K562 (cell line): ENCODE measurements at regions not wholly inside any gene's neighbourhood (a gene's known extent, or its start where the extent isn't known, plus 50 kb on each side); places are given as distances from the start of the nearest gene placed in this dataset.

ENCODE experiments used
- ATAC-seq: fragments of 200-7000 bp; cut with Tn5 transposase; 3 replicates; pipeline ENCODE4 v1.9.1; 2020; ENCODE audit warnings: moderate library complexity
- BruUV-seq: library from RNA; stranded (reverse); fragments of 400-500 nt; replicated peaks from 2 replicates; lab custom pipeline; 2021; lab: Mats Ljungman, UMichigan
- CTCF ChIA-PET: fragments of 300-600 bp; formaldehyde crosslinking; extraction: SDS; loops from one replicate; lab custom pipeline; 2021; ENCODE audit warnings: low intra/inter-chr PET ratio; lab: Yijun Ruan, JAX
- POLR2A ChIA-PET: fragments of 300-600, 350-650 bp; sonication (Branson Sonifier 250); formaldehyde crosslinking; extraction: SDS; loops from one replicate; lab custom pipeline; 2021; ENCODE audit warnings: antibody characterized with exemption, inconsistent platforms; lab: Yijun Ruan, JAX
- DNase-seq, 4 experiments: peaks; one replicate each; pipeline versions ENCODE4 v3.0.0 to v3.0.0-alpha.2; 2011 to 2018; ENCODE audit warnings: low spot score in 3 of 4, mixed read lengths in 3 of 4; ENCODE audit errors: extremely low read depth in 1 of 4
- FAIRE-seq: peaks from 2 replicates; lab custom pipeline; 2011; peaks lifted over from hg19 to GRCh38; lab: Jason Lieb, UNC
- H2AFZ ChIP-seq: 2 replicates; pipeline ENCODE4 v1.6.0; 2011; ENCODE audit warnings: low read depth, low read length, control low read depth, inconsistent platforms
- H3K27ac ChIP-seq: fragments of 200-600 bp; 3 replicates; pipeline ENCODE4 v1.8.0; 2011; ENCODE audit warnings: low read depth, mild to moderate bottlenecking, control low read depth, inconsistent platforms, low read length, moderate library complexity, mixed read lengths; ENCODE audit errors: extremely low read depth
- H3K27me3 ChIP-seq, 2 experiments: fragments of 300-600 bp in 1 of 2; 2 replicates in 1 of 2; 3 replicates in 1 of 2; pipeline versions ENCODE4 v1.6.0 to v1.8.0; 2011; ENCODE audit warnings: inconsistent platforms in 2 of 2, low read length in 2 of 2, mild to moderate bottlenecking in 1 of 2, mixed read lengths in 1 of 2, moderate library complexity in 1 of 2; ENCODE audit not compliant: control insufficient read depth in 2 of 2, insufficient read depth in 2 of 2
- H3K36me3 ChIP-seq: fragments of 300-600 bp; 3 replicates; pipeline ENCODE4 v1.8.0; 2011; ENCODE audit warnings: mild to moderate bottlenecking, low read length, inconsistent platforms; ENCODE audit not compliant: control insufficient read depth, insufficient read depth
- H3K4me1 ChIP-seq, 2 experiments: fragments of 200-600 bp in 1 of 2; replicated peaks in 1 of 2; 2 replicates in 1 of 2; 3 replicates in 1 of 2; pipeline versions ENCODE4 v1.5.1 to v1.8.0; 2011; ENCODE audit warnings: inconsistent platforms in 2 of 2, low read length in 2 of 2, mild to moderate bottlenecking in 1 of 2, mixed read lengths in 1 of 2, moderate library complexity in 1 of 2; ENCODE audit not compliant: control insufficient read depth in 2 of 2, insufficient read depth in 2 of 2
- H3K4me2 ChIP-seq: 2 replicates; pipeline ENCODE4 v1.6.1; 2011; ENCODE audit warnings: low read length, control low read depth, inconsistent platforms, mixed read lengths; ENCODE audit not compliant: insufficient read depth
- H3K4me3 ChIP-seq: fragments of 200-600 bp; sonication (generic), shearing (Covaris generic); 2 replicates; pipeline ENCODE4 v1.5.1; 2016; ENCODE audit warnings: control low read depth, inconsistent platforms
- H3K79me2 ChIP-seq: fragments of 200-600 bp; 3 replicates; pipeline ENCODE4 v1.8.0; 2011; ENCODE audit warnings: low read length, inconsistent platforms; ENCODE audit not compliant: control insufficient read depth, insufficient read depth
- H3K9ac ChIP-seq, 2 experiments: 2 replicates each; pipeline versions ENCODE4 v1.6.0 to v1.6.1; 2011; ENCODE audit warnings: low read depth in 2 of 2, low read length in 2 of 2, control low read depth in 1 of 2, inconsistent platforms in 1 of 2, mild to moderate bottlenecking in 1 of 2, mixed read lengths in 1 of 2; ENCODE audit not compliant: insufficient read depth in 1 of 2
- H3K9me1 ChIP-seq: one replicate; pipeline ENCODE4 v1.6.0; 2011; ENCODE audit warnings: inconsistent platforms, mild to moderate bottlenecking, low read length, moderate library complexity; ENCODE audit not compliant: control insufficient read depth, insufficient read depth
- H3K9me3 ChIP-seq: replicated peaks from 2 replicates; pipeline ENCODE4 v1.5.1; 2011; ENCODE audit warnings: low read depth, low read length, inconsistent platforms; ENCODE audit not compliant: control insufficient read depth, insufficient read depth
- H4K20me1 ChIP-seq: replicated peaks from 2 replicates; pipeline ENCODE4 v1.6.1; 2011; ENCODE audit warnings: low read length, inconsistent platforms, mixed read lengths; ENCODE audit not compliant: control insufficient read depth, insufficient read depth
- ETV1 ChIP-seq: fragments of 450-650 bp; conservative IDR thresholded peaks from 2 replicates; pipeline ENCODE4 v1.6.1; 2016; ENCODE audit warnings: missing genetic modification characterization, control low read depth, low read depth, missing compliant biosample characterization
- FOXA3 ChIP-seq, 2 experiments: fragments of 450-650 bp in 1 of 2; sonication (generic) in 1 of 2; formaldehyde crosslinking; IDR thresholded peaks in 1 of 2; conservative IDR thresholded peaks in 1 of 2; 2 replicates each; pipeline versions ENCODE4 v1.4.0 to v1.8.0; 2020 to 2022; ENCODE audit warnings: mild to moderate bottlenecking in 2 of 2, missing genetic modification reagents in 1 of 2
- GMEB1 ChIP-seq: fragments of 250-450 bp; sonication (Bioruptor Pico); IDR thresholded peaks from 2 replicates; pipeline ENCODE4 v1.4.0; 2020; ENCODE audit warnings: mild to moderate bottlenecking
- IRF1 ChIP-seq: sonication (generic); formaldehyde crosslinking; IDR thresholded peaks from 2 replicates; pipeline ENCODE4 v1.8.0; 2022; ENCODE audit warnings: missing genetic modification reagents, mild to moderate bottlenecking, borderline replicate concordance
- MCM2 ChIP-seq: fragments of 450-650 bp; IDR thresholded peaks from 2 replicates; pipeline ENCODE4 v1.6.1; 2017; ENCODE audit warnings: low read depth, mild to moderate bottlenecking
- PHB2 ChIP-seq: fragments of 450-650 bp; IDR thresholded peaks from 2 replicates; pipeline ENCODE4 v1.6.1; 2017; ENCODE audit warnings: low read depth
- POLR2G ChIP-seq: fragments of 200-400 bp; formaldehyde crosslinking; IDR thresholded peaks from 2 replicates; pipeline ENCODE4 v1.6.1; 2017; ENCODE audit warnings: low read depth, mild to moderate bottlenecking, antibody characterized with exemption, low read length, moderate library complexity
- RBM25 ChIP-seq: fragments of 200-400 bp; formaldehyde crosslinking; IDR thresholded peaks from 2 replicates; pipeline ENCODE4 v1.6.1; 2018; ENCODE audit warnings: low read length, low read depth, moderate library complexity; ENCODE audit not compliant: severe bottlenecking
- RBM39 ChIP-seq: fragments of 200-400 bp; formaldehyde crosslinking; optimal IDR thresholded peaks from 2 replicates; pipeline ENCODE3; 2018; ENCODE audit warnings: low read depth, low read length
- SOX6 ChIP-seq: fragments of 450-650 bp; IDR thresholded peaks from 2 replicates; pipeline ENCODE4 v1.6.1; 2014; ENCODE audit warnings: mild to moderate bottlenecking
- TCFL5 ChIP-seq: fragments of 250-450 bp; sonication (Bioruptor Pico); conservative IDR thresholded peaks from 2 replicates; pipeline ENCODE4 v1.6.1; 2021; ENCODE audit warnings: mild to moderate bottlenecking, moderate library complexity, matching md5 sums
- TEAD4 ChIP-seq, 2 experiments: sonication (generic) in 1 of 2; formaldehyde crosslinking in 1 of 2; IDR thresholded peaks; 2 replicates each; pipeline versions ENCODE4 v1.6.1 to v1.8.0; 2012 to 2022; ENCODE audit warnings: borderline replicate concordance in 1 of 2, inconsistent platforms in 1 of 2, low read length in 1 of 2, mild to moderate bottlenecking in 1 of 2, missing genetic modification reagents in 1 of 2
- ZBTB8A ChIP-seq: fragments of 450-650 bp; IDR thresholded peaks from 2 replicates; pipeline ENCODE4 v1.6.1; 2018; ENCODE audit warnings: mild to moderate bottlenecking, moderate library complexity; ENCODE audit not compliant: partially characterized antibody
- ZNF121 ChIP-seq: sonication (generic); formaldehyde crosslinking; conservative IDR thresholded peaks from 2 replicates; pipeline ENCODE4 v1.8.0; 2022; ENCODE audit warnings: missing genetic modification reagents
- ZNF431 ChIP-seq: sonication (generic); formaldehyde crosslinking; IDR thresholded peaks from 2 replicates; pipeline ENCODE4 v1.8.0; 2022; ENCODE audit warnings: mild to moderate bottlenecking, missing genetic modification reagents
- ZNF586 ChIP-seq: fragments of 450-650 bp; formaldehyde crosslinking; conservative IDR thresholded peaks from 2 replicates; pipeline ENCODE4 v1.4.0; 2020; ENCODE audit warnings: mild to moderate bottlenecking, moderate library complexity
- ZNF668 ChIP-seq: fragments of 250-450 bp; sonication (Bioruptor Pico); IDR thresholded peaks from 2 replicates; pipeline ENCODE4 v1.8.0; 2022; ENCODE audit warnings: mild to moderate bottlenecking, inconsistent platforms
- WGBS: fragments of 100-300 bp; shearing (Covaris generic); methylation state at CpG from one replicate; pipeline ENCODE4 v1.1.6; 2016; ENCODE audit warnings: low coverage, mixed read lengths; ENCODE audit not compliant: insufficient coverage; ENCODE audit errors: missing lambda C conversion rate; 5-methylcytosine and 5-hydroxymethylcytosine counted together
- in situ Hi-C: fragments of 300-500 bp; cut with MboI; formaldehyde crosslinking; loops from 4 replicates; pipeline ENCODE4 v1.15.0; 2018; ENCODE audit warnings: inconsistent platforms, mixed read lengths
- intact Hi-C: fragments of 100-400 bp; cut with micrococcal nuclease; formaldehyde crosslinking; loops from 2 replicates; pipeline ENCODE4 v1.14.2; 2022
- TF ChIP-seq, protein P1 (sequence below): fragments of 250-450 bp; sonication (Bioruptor Pico); IDR thresholded peaks from 2 replicates; pipeline ENCODE4 v1.5.0; 2021

GRCh38 chr19:28578208-28578607 lies 634.7 kb downstream of the UQCRFS1 start:
- no TSS peak for BruUV-seq
- Histone ChIP-seq H3K9me3 (no peaks in the 10 kb centered on the region), H3K79me2 (no peaks in the 10 kb centered on the region), H3K27ac (no peak overlapping the region), H2AFZ (no peak overlapping the region), H3K9ac (no peak overlapping the region), H3K4me2 (no peak overlapping the region), H3K4me3 (no peak overlapping the region), H4K20me1 (no peaks in the 10 kb centered on the region), H3K4me1 (peaks cover 9 to 31% of the 10 kb centered on the region in 2 experiments; a peak in 4 of 5 replicates), H3K36me3 (no peaks in the 10 kb centered on the region), H3K9me1 (no peaks in the 10 kb centered on the region), H3K27me3 (no peaks in the 10 kb centered on the region)
- CTCF ChIA-PET = no interaction called here
- POLR2A ChIA-PET = interaction anchor here (0.7 to 2.3 kb wide), 2 partner anchors 8 to 10 kb away, joined by 3 to 7 read pairs; no protein-coding TSS in a partner anchor
- ATAC-seq (no peak), FAIRE-seq (no peak), DNase-seq (no peak)
- WGBS = 48% methylated on average over 7 of the region's 8 CpGs
- in situ Hi-C loops (no loop called here), intact Hi-C loops (no loop called here)
- no peak for TF ChIP-seq ETV1 (tag)
- TF ChIP-seq ZNF431 (CRISPR knock-in tag) = no peak
- TF ChIP-seq ZNF668 = no peak
- TF ChIP-seq TEAD4 (IDR thresholded peaks at IDR 0.05; ENCODE audit: low read length) = no peak
- TF ChIP-seq TEAD4 (CRISPR knock-in tag; IDR thresholded peaks at IDR 0.05; ENCODE audit: borderline replicate concordance) = no peak
- TF ChIP-seq, protein P1, sequence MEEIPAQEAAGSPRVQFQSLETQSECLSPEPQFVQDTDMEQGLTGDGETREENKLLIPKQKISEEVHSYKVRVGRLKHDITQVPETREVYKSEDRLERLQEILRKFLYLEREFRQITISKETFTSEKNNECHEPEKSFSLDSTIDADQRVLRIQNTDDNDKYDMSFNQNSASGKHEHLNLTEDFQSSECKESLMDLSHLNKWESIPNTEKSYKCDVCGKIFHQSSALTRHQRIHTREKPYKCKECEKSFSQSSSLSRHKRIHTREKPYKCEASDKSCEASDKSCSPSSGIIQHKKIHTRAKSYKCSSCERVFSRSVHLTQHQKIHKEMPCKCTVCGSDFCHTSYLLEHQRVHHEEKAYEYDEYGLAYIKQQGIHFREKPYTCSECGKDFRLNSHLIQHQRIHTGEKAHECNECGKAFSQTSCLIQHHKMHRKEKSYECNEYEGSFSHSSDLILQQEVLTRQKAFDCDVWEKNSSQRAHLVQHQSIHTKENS (CRISPR knock-in tag) = no peak
- TF ChIP-seq FOXA3 (CRISPR knock-in tag; conservative IDR thresholded peaks at IDR 0.05 in 1 of 2, IDR thresholded peaks at IDR 0.05 in 1 of 2) = no peak
- no peak for TF ChIP-seq IRF1 (CRISPR knock-in tag)
- TF ChIP-seq MCM2 = no peak
- TF ChIP-seq TCFL5 (CRISPR knock-in tag) = no peak
- no peak for TF ChIP-seq PHB2
- no peak for TF ChIP-seq ZBTB8A
- peak; percentile 93 for TF ChIP-seq ZNF121
- no peak for TF ChIP-seq GMEB1 (CRISPR knock-in tag)
- no peak for TF ChIP-seq SOX6
- no peak for TF ChIP-seq ZNF586 (CRISPR knock-in tag)
- TF ChIP-seq RBM39 = no peak
- no peak for TF ChIP-seq POLR2G
- TF ChIP-seq RBM25 = peak; percentile 58
